H9 (cell line): ENCODE measurements at regions not wholly inside any gene's neighbourhood (a gene's known extent, or its start where the extent isn't known, plus 50 kb on each side); places are given as distances from the start of the nearest gene placed in this dataset.

Experiments
- DNase-seq: peaks from one replicate; pipeline ENCODE4 v3.0.0-alpha.2; 2017
- H2AFZ ChIP-seq: one replicate; pipeline ENCODE4 v1.6.1; 2013; ENCODE audit warnings: mild to moderate bottlenecking, low read length, control low read depth, moderate library complexity
- H2AK5ac ChIP-seq: 2 replicates; pipeline ENCODE4 v1.6.1; 2013; ENCODE audit warnings: low read length, control low read depth, mixed read lengths; ENCODE audit not compliant: insufficient read length
- H2BK120ac ChIP-seq: one replicate; pipeline ENCODE4 v1.6.1; 2013; ENCODE audit warnings: low read depth, mild to moderate bottlenecking, low read length, control low read depth, inconsistent platforms; ENCODE audit not compliant: poor library complexity, severe bottlenecking
- H2BK12ac ChIP-seq: 2 replicates; pipeline ENCODE4 v1.6.1; 2013; ENCODE audit warnings: low read length, control low read depth, mixed read lengths, low read depth; ENCODE audit not compliant: insufficient read length
- H2BK15ac ChIP-seq: 2 replicates; pipeline ENCODE4 v1.6.1; 2013; ENCODE audit warnings: low read depth, low read length, control low read depth
- H2BK20ac ChIP-seq: one replicate; pipeline ENCODE4 v1.6.1; 2013; ENCODE audit warnings: low read depth, mild to moderate bottlenecking, low read length, control low read depth, inconsistent platforms; ENCODE audit not compliant: poor library complexity, severe bottlenecking
- H2BK5ac ChIP-seq: 2 replicates; pipeline ENCODE4 v1.6.1; 2013; ENCODE audit warnings: low read length, control low read depth, mixed read lengths; ENCODE audit not compliant: insufficient read length
- H3K14ac ChIP-seq: 2 replicates; pipeline ENCODE4 v1.6.1; 2013; ENCODE audit warnings: low read length, control low read depth; ENCODE audit not compliant: insufficient read depth
- H3K18ac ChIP-seq: 2 replicates; pipeline ENCODE4 v1.6.1; 2013; ENCODE audit warnings: low read depth, mild to moderate bottlenecking, mixed read lengths, low read length, control low read depth; ENCODE audit not compliant: insufficient read length
- H3K23ac ChIP-seq: 2 replicates; pipeline ENCODE4 v1.6.1; 2013; ENCODE audit warnings: low read length, control low read depth, mixed read lengths, low read depth; ENCODE audit not compliant: insufficient read length
- H3K23me2 ChIP-seq: 2 replicates; pipeline ENCODE4 v1.6.1; 2013; ENCODE audit warnings: low read depth, mild to moderate bottlenecking, mixed read lengths, low read length, control low read depth; ENCODE audit not compliant: insufficient read length, poor library complexity, severe bottlenecking
- H3K27ac ChIP-seq: 2 replicates; pipeline ENCODE4 v1.5.1; 2013; ENCODE audit warnings: low read length, control low read depth, mixed read lengths, low read depth; ENCODE audit not compliant: insufficient read length
- H3K27me3 ChIP-seq: 2 replicates; pipeline ENCODE4 v1.6.1; 2013; ENCODE audit warnings: low read length, control low read depth, inconsistent platforms; ENCODE audit not compliant: insufficient read depth
- H3K4ac ChIP-seq: 2 replicates; pipeline ENCODE4 v1.6.1; 2013; ENCODE audit warnings: low read depth, mild to moderate bottlenecking, control low read depth, inconsistent platforms, low read length, moderate library complexity
- H3K4me1 ChIP-seq: 2 replicates; pipeline ENCODE4 v1.6.1; 2013; ENCODE audit warnings: low read length, control low read depth, inconsistent platforms; ENCODE audit not compliant: insufficient read depth
- H3K4me2 ChIP-seq: 2 replicates; pipeline ENCODE4 v1.6.1; 2013; ENCODE audit warnings: low read length, control low read depth, mixed read lengths; ENCODE audit not compliant: insufficient read length, insufficient read depth
- H3K56ac ChIP-seq: 2 replicates; pipeline ENCODE4 v1.6.1; 2013; ENCODE audit warnings: low read depth, mild to moderate bottlenecking, mixed read lengths, low read length, control low read depth; ENCODE audit not compliant: insufficient read length
- H3K79me1 ChIP-seq: 2 replicates; pipeline ENCODE4 v1.6.1; 2013; ENCODE audit warnings: low read depth, mild to moderate bottlenecking, moderate library complexity, low read length, control low read depth, inconsistent platforms; ENCODE audit not compliant: insufficient read depth, poor library complexity, severe bottlenecking
- H3K79me2 ChIP-seq: 2 replicates; pipeline ENCODE4 v1.6.1; 2013; ENCODE audit warnings: low read length, control low read depth, inconsistent platforms; ENCODE audit not compliant: insufficient read depth
- H3K9ac ChIP-seq: 2 replicates; pipeline ENCODE4 v1.6.1; 2013; ENCODE audit warnings: low read length, control low read depth, mixed read lengths; ENCODE audit not compliant: insufficient read length; ENCODE audit errors: extremely low read depth
- H3K9me3 ChIP-seq: one replicate; pipeline ENCODE4 v1.6.1; 2013; ENCODE audit warnings: low read depth, low read length, inconsistent platforms; ENCODE audit not compliant: control insufficient read depth
- H3T11ph ChIP-seq: one replicate; pipeline ENCODE4 v1.6.1; 2013; ENCODE audit warnings: mild to moderate bottlenecking, low read length, control low read depth, inconsistent platforms
- H4K20me1 ChIP-seq: one replicate; pipeline ENCODE4 v1.6.1; 2013; ENCODE audit not compliant: control insufficient read depth, insufficient read length, insufficient read depth
- H4K5ac ChIP-seq: 2 replicates; pipeline ENCODE4 v1.6.1; 2013; ENCODE audit warnings: low read depth, mild to moderate bottlenecking, mixed read lengths, low read length, control low read depth; ENCODE audit not compliant: insufficient read length
- H4K8ac ChIP-seq: replicated peaks from 2 replicates; pipeline ENCODE4 v1.6.1; 2013; ENCODE audit warnings: low read length, control low read depth, mixed read lengths, low read depth; ENCODE audit not compliant: insufficient read length
- H4K91ac ChIP-seq: 2 replicates; pipeline ENCODE4 v1.6.1; 2013; ENCODE audit warnings: low read depth, mild to moderate bottlenecking, moderate library complexity, mixed read lengths, low read length, control low read depth; ENCODE audit not compliant: insufficient read length
- H3K27ac Mint-ChIP-seq, 3 experiments: 2 replicates in 2 of 3; 3 replicates in 1 of 3; pipeline ENCODE4 v1.8.0; 2020 to 2021; ENCODE audit warnings: mixed read lengths in 3 of 3, mild to moderate bottlenecking in 1 of 3, moderate library complexity in 1 of 3
- H3K27me3 Mint-ChIP-seq: 2 replicates; pipeline ENCODE4 v1.8.0; 2021; ENCODE audit warnings: low read depth, mild to moderate bottlenecking, moderate library complexity, mixed read lengths
- H3K36me3 Mint-ChIP-seq, 3 experiments: 2 replicates in 2 of 3; 3 replicates in 1 of 3; pipeline ENCODE4 v1.8.0; 2020 to 2021; ENCODE audit warnings: low read depth in 3 of 3, mixed read lengths in 3 of 3; ENCODE audit not compliant: insufficient read depth in 1 of 3
- H3K4me1 Mint-ChIP-seq, 2 experiments: 2 replicates each; pipeline ENCODE4 v1.8.0; 2020; ENCODE audit warnings: mixed read lengths in 2 of 2
- H3K4me3 Mint-ChIP-seq, 2 experiments: 2 replicates in 1 of 2; 3 replicates in 1 of 2; pipeline ENCODE4 v1.8.0; 2020 to 2021; ENCODE audit warnings: mild to moderate bottlenecking in 2 of 2, mixed read lengths in 2 of 2, moderate library complexity in 1 of 2
- H3K9me3 Mint-ChIP-seq, 2 experiments: 2 replicates in 1 of 2; 3 replicates in 1 of 2; pipeline ENCODE4 v1.8.0; 2020; ENCODE audit warnings: mild to moderate bottlenecking in 2 of 2, mixed read lengths in 2 of 2, moderate library complexity in 1 of 2
- CTCF ChIP-seq: fragments of 200-600 bp; sonication (generic); conservative IDR thresholded peaks from 3 replicates; pipeline ENCODE4 v1.8.0; 2021; ENCODE audit warnings: antibody characterized with exemption, mild to moderate bottlenecking
- WGBS: extraction: QIAGEN DNeasy Blood & Tissue Kit; methylation state at CpG from one replicate; pipeline ENCODE4 v1.1.7; 2013; ENCODE audit warnings: missing lambda C conversion rate, low lambda C conversion rate, mixed read lengths; ENCODE audit not compliant: insufficient read length; ENCODE audit errors: extremely low coverage; 5-methylcytosine and 5-hydroxymethylcytosine counted together

GRCh38 chr17:14619821-14620220, 318.9 kb downstream of the HS3ST3B1 start:
- H3K4me1 Mint-ChIP-seq, result peaks cover 8 to 11% of the 10 kb centered on the region in 2 experiments
- Histone ChIP-seq H3K23ac (no peak overlapping the region), H3K9ac (no peak overlapping the region), H3K79me2 (no peaks in the 10 kb centered on the region), H2BK120ac (no peak overlapping the region), H3K4me2 (no peak overlapping the region), H2BK5ac (no peak overlapping the region), H3K79me1 (no peaks in the 10 kb centered on the region), H3T11ph (no peak overlapping the region), H3K14ac (no peak overlapping the region), H2AFZ (no peak overlapping the region), H4K8ac (no peak overlapping the region), H4K91ac (no peak overlapping the region), H3K27me3 (no peaks in the 10 kb centered on the region), H2BK20ac (no peak overlapping the region), H2BK15ac (no peak overlapping the region), H3K27ac (no peak overlapping the region), H2AK5ac (no peak overlapping the region), H3K56ac (no peak overlapping the region), H4K5ac (no peak overlapping the region), H2BK12ac (no peak overlapping the region), H3K4ac (no peak overlapping the region), H3K9me3 (no peaks in the 10 kb centered on the region), H3K23me2 (no peaks in the 10 kb centered on the region), H3K18ac (no peak overlapping the region), H4K20me1 (no peaks in the 10 kb centered on the region), H3K4me1 (no peaks in the 10 kb centered on the region)
- H3K9me3 Mint-ChIP-seq, result peaks cover 0 to 3% of the 10 kb centered on the region in 2 experiments; a peak in 2 of 5 replicates
- H3K27ac Mint-ChIP-seq, result no peak overlapping the region
- no peak for TF ChIP-seq CTCF
- peaks cover 1% of the 10 kb centered on the region; the same call in 1 of the 2 replicates for H3K27me3 Mint-ChIP-seq
- H3K36me3 Mint-ChIP-seq, result no peaks in the 10 kb centered on the region
- no peak for DNase-seq
- H3K4me3 Mint-ChIP-seq, result no peak overlapping the region
- WGBS, result no CpG with 5 or more reads among the region's 4 CpGs
